GM18858 (cell line): ENCODE measurements at regions not wholly inside any gene's neighbourhood (a gene's known extent, or its start where the extent isn't known, plus 50 kb on each side); places are given as distances from the start of the nearest gene placed in this dataset.

Source experiments
- ATAC-seq: cut with Tn5 transposase; IDR thresholded peaks from one replicate; pipeline ENCODE4 v1.9.1; 2021; ENCODE audit not compliant: unreplicated experiment

DNA sequence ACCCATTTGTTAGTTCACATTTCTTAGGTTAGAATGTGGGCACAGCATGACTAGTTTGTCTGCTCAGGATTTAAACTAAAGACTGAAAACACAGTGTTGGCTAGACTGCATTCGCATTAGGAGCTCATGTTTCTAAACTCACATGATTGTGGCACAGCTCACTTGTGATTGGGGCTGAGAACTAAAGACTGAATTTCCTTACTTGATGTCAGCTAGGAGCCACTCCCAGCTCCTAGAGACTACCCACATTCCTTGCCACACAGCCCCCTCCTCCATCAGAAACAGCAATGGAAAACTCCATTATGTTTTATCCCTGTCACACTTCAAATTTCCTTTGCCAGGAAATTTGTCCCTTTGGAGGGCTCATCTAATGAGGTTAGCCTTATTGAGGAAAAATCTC lies 170.2 kb upstream of the NUDT6 start:
- ATAC-seq, result no peak

- ATAC-seq, result no peak
Measured at GRCh38 chr4:123093236-123093635, 170.8 kb upstream of the NUDT6 start.

- no peak for ATAC-seq
Measured at GRCh38 chr4:123096038-123096437, 173.6 kb upstream of the NUDT6 start.

DNA sequence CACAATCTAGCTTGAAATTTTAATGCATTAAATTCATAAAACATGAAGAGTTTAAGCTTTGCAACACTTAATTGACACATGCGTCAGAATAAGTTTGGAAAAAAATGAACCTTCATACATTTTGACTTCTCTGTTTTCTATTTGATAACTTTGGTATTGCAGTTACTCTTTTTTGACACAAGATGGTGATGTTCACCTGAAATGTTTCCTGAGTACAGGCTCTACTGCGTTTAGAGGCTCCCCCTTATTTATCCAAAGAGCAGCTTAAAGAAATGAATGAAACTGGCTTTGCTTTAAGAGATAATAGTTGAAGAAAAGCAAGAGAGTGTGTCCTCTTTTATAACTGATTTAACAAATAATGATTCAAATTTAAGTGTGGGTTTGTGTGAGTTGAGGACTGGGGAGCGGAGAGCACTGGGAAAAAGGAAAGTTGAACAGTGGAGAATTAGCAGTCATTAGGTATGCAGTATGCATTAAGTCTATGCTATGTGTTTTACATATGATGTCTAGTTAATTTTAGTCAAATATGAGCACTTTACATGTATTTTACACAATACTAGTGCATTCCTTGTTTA lies 180.6 kb upstream of the NUDT6 start:
- peak; percentile 79 for ATAC-seq

- ATAC-seq, result no peak
Measured at GRCh38 chr4:123104310-123105025, 182.1 kb upstream of the NUDT6 start.

DNA sequence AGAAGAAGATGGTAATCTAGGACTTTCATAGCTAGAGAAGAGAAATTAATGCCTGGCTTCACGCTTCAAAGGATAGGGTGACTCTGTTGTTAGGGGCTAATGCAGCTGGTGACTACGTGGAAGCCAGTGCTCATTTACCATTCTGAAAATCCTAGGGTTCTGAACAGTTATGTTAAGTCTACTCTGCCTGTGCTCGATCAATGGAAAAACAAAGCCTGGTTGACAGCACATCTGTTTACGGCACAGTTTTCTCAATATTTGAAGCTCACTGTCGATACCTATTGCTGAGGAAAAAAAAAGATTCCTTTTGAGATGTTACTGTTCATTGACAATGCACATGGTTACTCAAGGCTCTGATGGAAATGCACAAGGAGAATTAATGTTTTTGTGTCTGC lies 182.6 kb upstream of the NUDT6 start:
- ATAC-seq, result no peak

DNA sequence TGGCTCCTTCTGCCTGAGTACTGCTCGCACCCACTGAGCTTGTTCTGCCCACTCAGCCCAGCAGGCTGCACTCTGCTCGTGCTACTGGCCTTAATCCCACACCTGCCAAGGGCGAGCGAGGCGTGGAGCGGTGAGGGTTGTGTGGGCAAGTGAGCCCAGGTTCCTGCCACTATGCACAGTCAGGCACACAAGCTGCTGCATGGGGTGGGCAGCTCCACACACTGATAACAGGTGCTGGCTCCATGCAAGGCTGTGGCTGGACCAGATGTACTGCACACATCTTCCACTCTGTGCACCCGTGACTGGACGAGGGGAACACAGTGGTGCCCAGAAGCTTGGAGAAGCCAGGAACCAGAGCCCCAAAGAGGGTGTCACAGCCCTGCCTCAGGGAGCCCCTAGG lies 184.3 kb upstream of the NUDT6 start:
- ATAC-seq, result no peak

- no peak for ATAC-seq
Measured at GRCh38 chr4:123107444-123108252, 185.3 kb upstream of the NUDT6 start.

GRCh38 chr4:123109139-123109538 lies 186.7 kb upstream of the NUDT6 start:
- no peak for ATAC-seq

- ATAC-seq, result no peak
Measured at GRCh38 chr4:123110147-123110546, 187.8 kb upstream of the NUDT6 start.

DNA sequence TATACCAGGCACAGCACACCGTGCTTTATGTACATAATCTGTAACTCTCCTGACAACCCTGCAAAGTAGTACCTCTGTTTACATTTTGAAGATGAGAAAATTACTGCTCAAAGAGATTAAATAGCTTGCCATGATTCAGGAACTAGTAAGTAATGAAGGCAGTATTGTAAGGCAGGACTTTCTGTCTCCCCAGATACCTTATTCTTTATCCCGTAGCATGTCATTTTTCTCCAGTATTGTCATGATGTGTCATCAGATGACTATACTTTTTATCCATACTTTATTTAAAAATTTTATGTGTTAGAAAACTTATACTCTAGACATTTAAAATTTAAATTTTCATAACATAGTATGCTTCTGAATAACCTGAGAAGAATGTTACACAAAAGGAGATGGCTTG lies 188.3 kb upstream of the NUDT6 start:
- no peak for ATAC-seq

DNA sequence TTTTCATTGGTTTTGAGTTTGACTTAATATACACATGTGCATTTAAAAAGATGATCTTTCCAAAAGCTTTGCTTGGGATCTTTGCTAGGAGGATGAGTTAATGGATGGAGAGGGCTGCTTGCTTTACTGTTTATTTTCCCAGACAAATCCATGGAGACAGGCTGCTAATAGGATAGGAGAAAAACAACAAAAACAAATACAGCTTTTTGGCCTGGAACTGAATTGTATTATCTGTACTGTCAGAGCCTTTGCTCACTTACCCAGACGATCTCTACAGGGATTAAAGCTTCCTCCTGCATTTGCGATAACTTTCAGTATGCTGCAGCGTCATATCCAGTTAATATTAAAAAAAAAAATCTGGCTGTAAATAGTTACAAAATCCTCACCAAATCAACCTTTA lies 190.8 kb upstream of the NUDT6 start:
- no peak for ATAC-seq

- no peak for ATAC-seq
Measured at GRCh38 chr4:123114084-123114914, 191.9 kb upstream of the NUDT6 start.

DNA sequence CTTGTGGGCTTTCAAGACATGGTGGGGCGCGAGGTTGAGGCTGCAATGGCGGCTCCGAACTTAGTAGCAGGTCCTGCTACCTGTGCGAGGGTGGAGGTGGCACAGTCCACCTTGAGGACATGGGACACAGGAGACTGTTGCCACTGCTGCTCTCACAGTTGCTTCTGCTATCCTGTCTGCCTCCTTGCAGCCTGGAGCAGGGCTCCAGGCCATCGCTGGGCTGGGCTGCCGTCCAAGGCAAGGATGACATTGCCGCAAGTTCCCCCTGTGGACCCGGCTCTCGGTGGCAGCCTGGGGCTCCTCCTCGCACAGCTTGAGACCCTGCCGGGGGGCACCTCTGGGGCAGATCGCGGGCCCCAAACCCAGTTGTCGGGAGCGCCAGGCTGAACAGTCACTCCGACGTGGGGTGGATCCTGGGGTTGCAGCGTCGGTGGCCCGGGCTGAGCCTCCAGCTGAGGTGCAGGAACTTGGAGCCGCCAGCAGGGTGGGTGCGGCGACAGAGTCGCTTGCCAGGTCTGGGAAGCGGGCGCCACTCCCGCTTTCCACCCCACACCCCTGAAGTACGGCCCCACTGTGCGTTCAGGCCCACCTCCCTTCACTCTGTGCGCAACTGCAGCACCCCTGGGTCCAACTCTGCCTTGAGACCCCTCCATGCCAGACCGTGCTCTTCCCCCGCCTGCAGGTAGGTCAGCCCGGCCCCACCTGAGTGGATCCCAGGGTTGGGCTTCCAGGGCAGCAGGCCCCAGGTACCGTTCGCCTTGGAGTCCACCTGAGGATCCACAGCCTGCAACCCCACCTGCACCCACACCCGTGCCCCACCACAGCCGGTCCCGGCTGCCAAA lies 192.7 kb upstream of the NUDT6 start:
- no peak for ATAC-seq

DNA sequence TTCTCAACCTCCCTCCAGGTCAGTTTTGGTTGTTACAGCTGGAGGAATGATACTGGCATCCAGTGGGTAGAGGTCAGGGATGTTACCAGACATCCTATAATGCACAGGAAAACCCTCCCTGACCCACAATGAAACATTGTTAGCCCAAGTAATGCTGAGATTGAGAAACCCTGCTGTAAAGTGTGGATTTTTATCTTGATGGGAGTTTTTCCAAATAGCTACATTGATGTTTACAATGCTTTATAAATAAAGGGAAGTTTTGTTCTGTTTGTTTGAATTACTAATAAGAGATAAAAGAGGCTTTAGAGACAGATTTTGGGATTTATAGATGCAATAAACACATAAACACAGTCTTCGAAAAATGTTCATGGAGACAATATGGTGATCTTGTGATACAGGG lies 194.0 kb upstream of the NUDT6 start:
- ATAC-seq, result no peak

GRCh38 chr4:123120473-123120872 lies 198.1 kb upstream of the NUDT6 start:
- ATAC-seq, result no peak

DNA sequence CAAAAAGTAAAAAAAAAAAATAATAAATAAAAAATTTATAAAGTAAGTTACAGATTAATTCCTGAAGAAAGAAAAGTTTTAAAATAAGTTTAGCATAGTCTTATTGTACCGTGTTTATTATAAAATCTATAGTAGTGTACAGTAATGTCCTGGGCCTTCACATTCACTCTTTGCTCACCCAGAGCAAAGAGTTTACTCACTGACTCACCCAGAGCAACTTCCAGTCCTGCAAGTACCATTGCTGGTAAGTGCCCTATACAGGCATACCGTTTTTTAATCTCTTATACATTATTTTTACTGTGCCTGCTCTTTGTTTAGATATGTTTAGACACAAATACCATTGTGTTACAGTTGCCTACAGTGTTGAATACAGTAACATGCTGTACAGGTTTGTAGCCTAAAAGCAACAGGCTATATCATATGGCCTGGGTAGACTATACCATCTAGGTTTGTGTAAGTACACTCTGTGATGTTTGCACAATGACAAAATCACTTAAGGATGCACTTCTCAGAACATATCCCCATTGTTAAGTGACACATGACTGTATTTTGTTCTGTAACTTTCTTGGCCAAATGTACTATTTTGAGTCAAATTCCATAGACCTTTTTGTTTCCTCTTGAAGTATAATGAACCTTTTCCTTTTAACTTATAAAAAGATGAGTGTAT lies 199.0 kb upstream of the NUDT6 start:
- no peak for ATAC-seq

GRCh38 chr4:123125477-123125876 lies 203.1 kb upstream of the NUDT6 start:
- ATAC-seq, result no peak

DNA sequence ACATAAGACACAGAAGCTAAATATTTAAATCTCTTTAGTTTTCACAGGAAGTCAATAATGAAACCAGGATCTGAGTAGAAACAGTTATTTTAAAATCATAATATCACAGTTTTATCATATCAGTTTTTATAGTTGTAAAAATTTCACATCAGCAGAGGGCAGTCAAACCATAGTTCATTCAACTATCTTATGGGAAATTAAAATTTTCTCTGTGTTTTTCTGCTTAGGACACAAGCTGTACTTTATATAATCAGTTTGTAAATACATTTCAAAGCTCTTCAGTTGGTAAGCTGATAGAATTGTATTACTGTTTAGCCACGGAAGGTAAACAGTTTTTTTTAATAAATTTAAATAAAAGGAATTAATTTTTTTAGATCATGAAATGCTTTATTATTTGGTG lies 204.8 kb upstream of the NUDT6 start:
- ATAC-seq, result no peak

- ATAC-seq, result no peak
Measured at GRCh38 chr4:123127875-123128274, 205.5 kb upstream of the NUDT6 start.
